ENCODE measurements at regions not wholly inside any gene's neighbourhood (a gene's known extent, or its start where the extent isn't known, plus 50 kb on each side); places are given as distances from the start of the nearest gene placed in this dataset.

DNA sequence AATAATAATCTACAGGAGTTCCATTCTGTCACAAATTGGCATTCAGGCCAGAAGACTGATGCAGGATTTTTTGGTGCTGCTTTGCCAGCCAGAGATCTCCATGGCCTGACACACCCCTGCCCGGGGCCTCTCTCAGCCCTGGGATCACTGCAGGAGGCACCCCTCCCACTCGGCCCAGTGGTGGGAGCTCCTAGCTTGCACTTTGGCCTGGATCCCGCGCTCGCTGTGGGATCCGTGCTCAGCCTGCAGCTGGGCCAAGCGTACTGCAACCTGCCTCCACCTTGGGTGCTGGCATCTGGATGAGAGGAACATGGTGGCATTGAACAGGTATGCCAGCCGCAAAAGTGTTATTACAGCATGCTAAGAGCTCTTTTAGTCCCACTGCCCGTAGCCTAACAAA, 656.7 kb upstream of the CCDC54 start:
- Mint-ChIP-seq H3K9me3 (peaks cover 14% of the 10 kb centered on the region), H3K4me1 (no peaks in the 10 kb centered on the region), H3K36me3 (ENCODE audit: low read depth) (peaks cover 3% of the 10 kb centered on the region), H3K27me3 (ENCODE audit: insufficient read depth) (no peaks in the 10 kb centered on the region), H3K4me3 (no peak overlapping the region), H3K27ac (no peak overlapping the region)
- Histone ChIP-seq H3K27ac (ENCODE audit: low read depth, low read length) (no peak overlapping the region), H3K4me3 (ENCODE audit: low read length) (no peak overlapping the region), H3K9ac (ENCODE audit: extremely low read depth, low read length, poor library complexity, severe bottlenecking) (no peak overlapping the region), H3K36me3 (ENCODE audit: control insufficient read depth, insufficient read depth, low read length) (no peaks in the 10 kb centered on the region), H3K27me3 (ENCODE audit: control insufficient read depth, insufficient read depth, low read length, poor library complexity, severe bottlenecking) (no peaks in the 10 kb centered on the region), H3K4me1 (ENCODE audit: control insufficient read depth, insufficient read depth, low read length) (no peaks in the 10 kb centered on the region), H3K9me3 (ENCODE audit: control insufficient read depth, low read length) (peaks cover 7% of the 10 kb centered on the region)
- peak; percentile 51 for DNase-seq
- WGBS, 2 experiments (ENCODE audit: insufficient coverage in 1 of 2, insufficient read length in 1 of 2), result 95 to 100% methylated on average over 3 to 9 of the region's 9 CpGs
- TF ChIP-seq, protein P1, sequence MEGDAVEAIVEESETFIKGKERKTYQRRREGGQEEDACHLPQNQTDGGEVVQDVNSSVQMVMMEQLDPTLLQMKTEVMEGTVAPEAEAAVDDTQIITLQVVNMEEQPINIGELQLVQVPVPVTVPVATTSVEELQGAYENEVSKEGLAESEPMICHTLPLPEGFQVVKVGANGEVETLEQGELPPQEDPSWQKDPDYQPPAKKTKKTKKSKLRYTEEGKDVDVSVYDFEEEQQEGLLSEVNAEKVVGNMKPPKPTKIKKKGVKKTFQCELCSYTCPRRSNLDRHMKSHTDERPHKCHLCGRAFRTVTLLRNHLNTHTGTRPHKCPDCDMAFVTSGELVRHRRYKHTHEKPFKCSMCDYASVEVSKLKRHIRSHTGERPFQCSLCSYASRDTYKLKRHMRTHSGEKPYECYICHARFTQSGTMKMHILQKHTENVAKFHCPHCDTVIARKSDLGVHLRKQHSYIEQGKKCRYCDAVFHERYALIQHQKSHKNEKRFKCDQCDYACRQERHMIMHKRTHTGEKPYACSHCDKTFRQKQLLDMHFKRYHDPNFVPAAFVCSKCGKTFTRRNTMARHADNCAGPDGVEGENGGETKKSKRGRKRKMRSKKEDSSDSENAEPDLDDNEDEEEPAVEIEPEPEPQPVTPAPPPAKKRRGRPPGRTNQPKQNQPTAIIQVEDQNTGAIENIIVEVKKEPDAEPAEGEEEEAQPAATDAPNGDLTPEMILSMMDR (conservative IDR thresholded peaks at IDR 0.05), result no peak

DNA sequence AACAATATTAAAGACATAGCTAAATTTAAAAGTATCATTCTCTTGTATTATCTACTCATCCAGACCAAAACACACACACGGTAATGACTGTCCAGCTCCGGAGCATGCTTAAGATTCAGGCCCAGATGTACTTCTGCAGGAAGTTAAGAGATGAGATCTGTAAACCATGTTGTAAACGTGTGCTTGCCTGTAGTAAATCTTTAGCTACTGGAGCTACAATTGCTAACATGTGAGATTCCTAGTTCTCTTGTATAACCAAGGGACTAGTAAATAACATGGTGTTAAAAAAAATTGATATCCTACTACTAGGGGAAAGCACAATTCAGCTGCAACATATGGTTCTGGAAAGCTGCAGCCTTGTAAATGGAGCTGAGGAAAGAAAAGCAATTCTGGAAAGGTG, 651.7 kb upstream of the CCDC54 start:
- no peak overlapping the region for H3K4me3 ChIP-seq (ENCODE audit: low read length)
- Mint-ChIP-seq H3K27me3 (ENCODE audit: insufficient read depth) (no peaks in the 10 kb centered on the region), H3K27ac (no peak overlapping the region), H3K9me3 (peaks cover 8% of the 10 kb centered on the region), H3K4me1 (no peaks in the 10 kb centered on the region), H3K4me3 (no peak overlapping the region), H3K36me3 (ENCODE audit: low read depth) (no peaks in the 10 kb centered on the region)
- no peaks in the 10 kb centered on the region for H3K36me3 ChIP-seq (ENCODE audit: control insufficient read depth, insufficient read depth, low read length)
- TF ChIP-seq, protein P1 (conservative IDR thresholded peaks at IDR 0.05), result no peak
- H3K4me1 ChIP-seq (ENCODE audit: control insufficient read depth, insufficient read depth, low read length), result no peaks in the 10 kb centered on the region
- WGBS, 2 experiments (ENCODE audit: insufficient coverage in 1 of 2, insufficient read length in 1 of 2), result 97% methylated on average over 3 of the region's 3 CpGs; no CpG with 5 or more reads in 1 of the 2 experiments
- H3K9me3 ChIP-seq (ENCODE audit: control insufficient read depth, low read length), result peaks cover 7% of the 10 kb centered on the region
- DNase-seq, result no peak
- no peak overlapping the region for H3K27ac ChIP-seq (ENCODE audit: low read depth, low read length)
- no peak overlapping the region for H3K9ac ChIP-seq (ENCODE audit: extremely low read depth, low read length, poor library complexity, severe bottlenecking)
- no peaks in the 10 kb centered on the region for H3K27me3 ChIP-seq (ENCODE audit: control insufficient read depth, insufficient read depth, low read length, poor library complexity, severe bottlenecking)

- 67 to 92% methylated on average over 1 to 5 of the region's 5 CpGs for WGBS, 2 experiments (ENCODE audit: insufficient coverage in 1 of 2, insufficient read length in 1 of 2)
Observed at GRCh38 chr3:106728315-106729098, 648.7 kb upstream of the CCDC54 start.

More at GRCh38 chr3:106728315-106729098, 648.7 kb upstream of the CCDC54 start:
- H3K4me3 Mint-ChIP-seq, result no peak overlapping the region
- no peaks in the 10 kb centered on the region for H3K9me3 ChIP-seq (ENCODE audit: control insufficient read depth, low read length)
- peak overlapping the region; percentile 40 for H3K27ac Mint-ChIP-seq
- no peak overlapping the region for H3K9ac ChIP-seq (ENCODE audit: extremely low read depth, low read length, poor library complexity, severe bottlenecking)
- H3K36me3 Mint-ChIP-seq (ENCODE audit: low read depth), result no peaks in the 10 kb centered on the region
- no peaks in the 10 kb centered on the region for H3K4me1 ChIP-seq (ENCODE audit: control insufficient read depth, insufficient read depth, low read length)
- no peak for DNase-seq
- H3K36me3 ChIP-seq (ENCODE audit: control insufficient read depth, insufficient read depth, low read length), result no peaks in the 10 kb centered on the region
- no peaks in the 10 kb centered on the region for H3K9me3 Mint-ChIP-seq
- no peaks in the 10 kb centered on the region for H3K27me3 Mint-ChIP-seq (ENCODE audit: insufficient read depth)
- H3K27ac ChIP-seq (ENCODE audit: low read depth, low read length), result peak overlapping the region; percentile 96
- peaks cover 10% of the 10 kb centered on the region for H3K4me1 Mint-ChIP-seq
- H3K4me3 ChIP-seq (ENCODE audit: low read length), result no peak overlapping the region
- TF ChIP-seq, protein P1 (conservative IDR thresholded peaks at IDR 0.05), result no peak
- H3K27me3 ChIP-seq (ENCODE audit: control insufficient read depth, insufficient read depth, low read length, poor library complexity, severe bottlenecking), result no peaks in the 10 kb centered on the region

All from endodermal cell (in vitro differentiated cells).